GM12878 (cell line): ENCODE measurements at regions not wholly inside any gene's neighbourhood (a gene's known extent, or its start where the extent isn't known, plus 50 kb on each side); places are given as distances from the start of the nearest gene placed in this dataset.

Source experiments
- ATAC-seq: fragments of 200-7000 bp; cut with Tn5 transposase; 3 replicates; pipeline ENCODE4 v1.9.1; 2020; ENCODE audit warnings: mild to moderate bottlenecking, moderate library complexity
- BruUV-seq: library from RNA; stranded (reverse); fragments of 400-500 nt; replicated peaks from 2 replicates; lab custom pipeline; 2021; lab: Mats Ljungman, UMichigan
- CTCF ChIA-PET: fragments of 300-600 bp; sonication (Branson Sonifier 250); formaldehyde crosslinking; extraction: SDS; loops from one replicate; lab custom pipeline; 2021; ENCODE audit warnings: inconsistent platforms; lab: Yijun Ruan, JAX
- POLR2A ChIA-PET: fragments of 350-600 bp; formaldehyde crosslinking; extraction: SDS; loops from one replicate; lab custom pipeline; 2021; ENCODE audit warnings: inconsistent platforms; lab: Charles Lee
- RAD21 ChIA-PET: fragments of 300-600 bp; sonication (Branson Sonifier 250); formaldehyde crosslinking; loops from one replicate; lab custom pipeline; 2023; ENCODE audit warnings: antibody characterized with exemption; ENCODE audit not compliant: unreplicated experiment; lab: Charles Lee
- SMC1A ChIA-PET: fragments of 300-600 bp; sonication (Branson Sonifier 250); formaldehyde crosslinking; loops from one replicate; lab custom pipeline; 2023; ENCODE audit not compliant: unreplicated experiment, uncharacterized antibody; lab: Charles Lee
- DNase-seq: peaks from one replicate; pipeline ENCODE4 v3.0.0-alpha.2; 2011; ENCODE audit warnings: low read depth, low spot score
- FAIRE-seq: peaks from 3 replicates; lab custom pipeline; 2011; peaks lifted over from hg19 to GRCh38; lab: Jason Lieb, UNC
- H2AFZ ChIP-seq: 2 replicates; pipeline ENCODE4 v1.6.0; 2011; ENCODE audit warnings: low read depth, low read length, control low read depth; ENCODE audit not compliant: control insufficient read depth
- H3K27ac ChIP-seq: 2 replicates; pipeline ENCODE4 v1.5.1; 2011; ENCODE audit warnings: control low read depth; ENCODE audit not compliant: control insufficient read depth, insufficient read depth
- H3K27me3 ChIP-seq, 2 experiments: replicated peaks in 1 of 2; 2 replicates each; pipeline versions ENCODE4 v1.6.0 to v1.6.1; 2011; ENCODE audit warnings: low read length in 1 of 2; ENCODE audit not compliant: control insufficient read depth in 2 of 2, insufficient read depth in 2 of 2
- H3K36me3 ChIP-seq, 2 experiments: 2 replicates each; pipeline ENCODE4 v1.5.1; 2011; ENCODE audit warnings: low read length in 1 of 2; ENCODE audit not compliant: control insufficient read depth in 2 of 2, insufficient read depth in 2 of 2
- H3K4me1 ChIP-seq: 2 replicates; pipeline ENCODE4 v1.6.1; 2011; ENCODE audit warnings: mild to moderate bottlenecking, low read length, moderate library complexity, mixed read lengths; ENCODE audit not compliant: control insufficient read depth, insufficient read depth
- H3K4me2 ChIP-seq: 2 replicates; pipeline ENCODE4 v1.6.0; 2011; ENCODE audit warnings: control low read depth; ENCODE audit not compliant: control insufficient read depth, insufficient read depth
- H3K4me3 ChIP-seq: fragments of 200-600 bp; sonication (generic); 2 replicates; pipeline ENCODE4 v1.5.1; 2016
- H3K79me2 ChIP-seq: 2 replicates; pipeline ENCODE4 v1.6.0; 2011; ENCODE audit warnings: low read length; ENCODE audit not compliant: control insufficient read depth, insufficient read depth
- H3K9ac ChIP-seq: 2 replicates; pipeline ENCODE4 v1.8.0; 2011; ENCODE audit warnings: low read length, control low read depth, mixed read lengths; ENCODE audit not compliant: control insufficient read depth, insufficient read depth
- H3K9me3 ChIP-seq: replicated peaks from 3 replicates; pipeline ENCODE4 v1.5.1; 2011; ENCODE audit warnings: mild to moderate bottlenecking, low read length; ENCODE audit not compliant: control insufficient read depth, insufficient read depth
- H4K20me1 ChIP-seq: 2 replicates; pipeline ENCODE4 v1.6.0; 2011; ENCODE audit not compliant: control insufficient read depth, insufficient read depth
- BACH1 ChIP-seq: fragments of 450-650 bp; IDR thresholded peaks from 2 replicates; pipeline ENCODE4 v1.6.1; 2017; ENCODE audit warnings: mild to moderate bottlenecking, borderline replicate concordance
- CBFB ChIP-seq: IDR thresholded peaks from 2 replicates; pipeline ENCODE4 v1.6.1; 2016; ENCODE audit warnings: antibody characterized with exemption, low read depth
- ETV6 ChIP-seq, 2 experiments: fragments of 450-650 bp in 1 of 2; IDR thresholded peaks in 1 of 2; conservative IDR thresholded peaks in 1 of 2; 2 replicates each; pipeline ENCODE4 v1.6.1; 2014; ENCODE audit warnings: antibody characterized with exemption in 1 of 2, borderline replicate concordance in 1 of 2, low read depth in 1 of 2, mild to moderate bottlenecking in 1 of 2, moderate library complexity in 1 of 2
- FOXM1 ChIP-seq: IDR thresholded peaks from 2 replicates; pipeline ENCODE4 v1.6.1; 2012; ENCODE audit warnings: low read depth, mild to moderate bottlenecking, inconsistent platforms, low read length, moderate library complexity
- LARP7 ChIP-seq: fragments of 450-650 bp; IDR thresholded peaks from 2 replicates; pipeline ENCODE4 v1.6.1; 2017; ENCODE audit warnings: mild to moderate bottlenecking
- NBN ChIP-seq: fragments of 450-650 bp; IDR thresholded peaks from 2 replicates; pipeline ENCODE4 v1.6.1; 2016
- SMAD1 ChIP-seq: fragments of 450-650 bp; IDR thresholded peaks from 2 replicates; pipeline ENCODE4 v1.6.1; 2018; ENCODE audit warnings: mild to moderate bottlenecking, low read depth; ENCODE audit not compliant: partially characterized antibody
- SPI1 ChIP-seq: IDR thresholded peaks from 2 replicates; pipeline ENCODE4 v1.6.1; 2011; ENCODE audit warnings: low read depth, mild to moderate bottlenecking, low read length, moderate library complexity, borderline replicate concordance; ENCODE audit not compliant: insufficient read depth
- WGBS: methylation state at CpG from one replicate; pipeline ENCODE4 v1.1.6; 2016; ENCODE audit warnings: low lambda C conversion rate; ENCODE audit not compliant: insufficient replicate concordance, insufficient coverage; ENCODE audit errors: missing lambda C conversion rate; 5-methylcytosine and 5-hydroxymethylcytosine counted together
- in situ Hi-C: fragments of 300-500 bp; cut with MboI; formaldehyde crosslinking; loops from 9 replicates; pipeline ENCODE4 v1.14.3; 2018; ENCODE audit warnings: mixed read lengths
- intact Hi-C: fragments of 100-400 bp; cut with micrococcal nuclease; formaldehyde crosslinking; loops from one replicate; pipeline ENCODE4 v1.14.2; 2022; ENCODE audit not compliant: unreplicated experiment
- TF ChIP-seq, protein P1 (sequence below): IDR thresholded peaks from 2 replicates; pipeline ENCODE4 v1.6.1; 2012; ENCODE audit warnings: low read depth, low read length, improper control_type of control experiment

GRCh38 chr6:144548536-144548935 lies 263.4 kb downstream of the UTRN start:
- H3K9ac ChIP-seq = no peak overlapping the region
- CTCF ChIA-PET = interaction anchor here (0.6 to 1.2 kb wide), 2 partner anchors 12 to 1058 kb away, joined by 3 read pairs; no protein-coding TSS in a partner anchor
- H3K4me2 ChIP-seq = no peak overlapping the region
- no peaks in the 10 kb centered on the region for H4K20me1 ChIP-seq
- no peak for TF ChIP-seq LARP7
- no peak for TF ChIP-seq FOXM1
- TF ChIP-seq ETV6 (conservative IDR thresholded peaks at IDR 0.05 in 1 of 2, IDR thresholded peaks at IDR 0.05 in 1 of 2; ENCODE audit: borderline replicate concordance in 1 of 2, low read depth in 1 of 2) = no peak
- no peak for TF ChIP-seq SMAD1
- no peak for TF ChIP-seq CBFB
- H3K9me3 ChIP-seq = no peaks in the 10 kb centered on the region
- no peak for FAIRE-seq
- 96% methylated on average over 9 of the region's 9 CpGs for WGBS
- no peak overlapping the region for H3K27ac ChIP-seq
- H3K27me3 ChIP-seq = no peaks in the 10 kb centered on the region
- BruUV-seq = no TSS peak
- H3K36me3 ChIP-seq = peaks cover 2 to 3% of the 10 kb centered on the region in 2 experiments; a peak in 3 of 4 replicates
- no peak for DNase-seq
- H3K79me2 ChIP-seq = no peaks in the 10 kb centered on the region
- no peak overlapping the region for H3K4me3 ChIP-seq
- H2AFZ ChIP-seq = no peak overlapping the region
- intact Hi-C loops = no loop called here
- in situ Hi-C loops = no loop called here
- no peaks in the 10 kb centered on the region for H3K4me1 ChIP-seq
- RAD21 ChIA-PET = interaction anchor here (1.0 kb wide), 1 partner anchor 230 kb away, joined by 3 read pairs; no protein-coding TSS in a partner anchor
- no peak for ATAC-seq
- SMC1A ChIA-PET = interaction anchor here (1.5 kb wide), 1 partner anchor 12 kb away, joined by 3 read pairs; no protein-coding TSS in a partner anchor
- POLR2A ChIA-PET = no interaction called here

DNA sequence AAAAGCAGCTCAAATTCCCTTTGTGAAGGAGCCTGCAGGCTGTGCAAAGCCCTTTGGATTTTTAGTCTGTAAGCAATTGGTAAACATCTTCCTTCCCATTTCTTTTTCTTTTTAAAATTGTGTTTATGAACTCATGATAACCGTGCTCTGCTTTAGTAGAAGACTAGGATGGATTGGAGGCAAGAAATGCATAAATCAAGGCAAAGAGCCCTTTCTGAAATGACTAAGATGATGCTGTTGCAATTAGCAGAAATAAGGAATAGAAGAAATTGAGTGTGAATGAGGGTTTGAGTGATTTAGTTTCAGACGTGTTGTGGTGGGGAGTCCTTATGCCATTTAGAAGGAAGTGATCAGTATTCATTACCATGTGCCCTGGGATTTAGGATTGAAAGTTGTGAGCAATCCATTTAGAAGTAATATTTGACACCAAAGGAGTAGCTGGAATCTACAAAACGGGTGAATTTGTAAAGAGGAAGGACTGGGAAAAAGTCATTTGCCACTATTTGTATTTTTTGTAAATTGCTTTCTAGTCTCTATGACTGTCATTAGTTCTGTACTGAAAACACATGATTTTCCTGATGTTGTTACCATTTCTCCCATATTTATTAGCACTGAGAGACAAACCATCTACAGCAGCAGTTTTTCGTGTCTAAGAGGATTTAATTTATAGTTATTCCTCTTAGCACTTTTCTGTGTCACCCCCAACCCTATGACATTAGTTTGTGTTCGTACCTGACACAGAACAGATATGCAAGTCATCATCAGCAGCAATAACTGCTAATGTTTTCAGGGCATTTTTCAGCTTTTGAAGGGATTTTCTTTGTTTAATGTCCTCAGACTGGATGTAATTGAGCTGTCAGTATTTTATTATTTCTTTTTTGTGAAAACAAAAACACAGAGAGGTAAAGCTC lies 265.0 kb downstream of the UTRN start:
- DNase-seq = no peak
- H4K20me1 ChIP-seq = no peaks in the 10 kb centered on the region
- TF ChIP-seq SPI1 (no peak), NBN (no peak), BACH1 (no peak)
- TF ChIP-seq, protein P1, sequence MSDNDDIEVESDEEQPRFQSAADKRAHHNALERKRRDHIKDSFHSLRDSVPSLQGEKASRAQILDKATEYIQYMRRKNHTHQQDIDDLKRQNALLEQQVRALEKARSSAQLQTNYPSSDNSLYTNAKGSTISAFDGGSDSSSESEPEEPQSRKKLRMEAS = no peak
- TF ChIP-seq, all 136 proteins: peak for 0
- ATAC-seq (no peak), FAIRE-seq (no peak)
- no peak overlapping the region for H3K9ac ChIP-seq
- H2AFZ ChIP-seq = no peak overlapping the region
- H3K27ac ChIP-seq = no peak overlapping the region
- ChIA-PET RAD21 (no interaction called here), POLR2A (interaction anchor here (0.7 kb wide), 1 partner anchor 1597 kb away, joined by 3 read pairs; no protein-coding TSS in a partner anchor), SMC1A (interaction anchor here (0.9 to 1.8 kb wide), 2 partner anchors 14 to 18 kb away, joined by 4 read pairs; no protein-coding TSS in a partner anchor), CTCF (interaction anchor here (0.9 kb wide), 1 partner anchor 23 kb away, joined by 3 read pairs; no protein-coding TSS in a partner anchor)
- no TSS peak for BruUV-seq
- H3K36me3 ChIP-seq = peaks cover 2 to 3% of the 10 kb centered on the region in 2 experiments; a peak in 3 of 4 replicates
- intact Hi-C loops (no loop called here), in situ Hi-C loops (no loop called here)
- no peak overlapping the region for H3K4me2 ChIP-seq
- H3K9me3 ChIP-seq = no peaks in the 10 kb centered on the region
- H3K79me2 ChIP-seq = no peaks in the 10 kb centered on the region
- WGBS = 70% methylated on average over 5 of the region's 5 CpGs
- H3K4me3 ChIP-seq = no peak overlapping the region
- no peaks in the 10 kb centered on the region for H3K4me1 ChIP-seq
- H3K27me3 ChIP-seq = no peaks in the 10 kb centered on the region
